ENCODE measurements at regions not wholly inside any gene's neighbourhood (a gene's known extent, or its start where the extent isn't known, plus 50 kb on each side); places are given as distances from the start of the nearest gene placed in this dataset.

DNA sequence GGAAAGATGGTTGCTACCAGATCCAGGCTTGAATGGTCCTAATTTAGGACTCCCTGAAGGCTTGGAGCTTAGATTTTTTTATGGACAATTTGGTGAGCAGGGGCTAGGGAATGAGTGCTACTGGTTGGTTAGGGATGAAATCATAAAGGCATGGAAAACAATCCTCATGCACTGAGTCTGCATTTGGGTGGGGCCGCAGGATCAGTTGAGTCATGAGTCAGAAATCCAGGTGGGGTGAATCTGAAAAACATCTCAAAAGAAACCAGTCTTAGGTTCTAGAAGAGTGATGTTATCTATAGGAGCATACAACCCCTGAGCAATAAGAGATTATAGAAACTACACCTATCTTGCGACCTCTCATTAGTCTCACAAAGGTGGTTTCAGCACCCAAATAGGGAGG, 300.0 kb downstream of the KIF4B start:
- TF ChIP-seq, protein P1, sequence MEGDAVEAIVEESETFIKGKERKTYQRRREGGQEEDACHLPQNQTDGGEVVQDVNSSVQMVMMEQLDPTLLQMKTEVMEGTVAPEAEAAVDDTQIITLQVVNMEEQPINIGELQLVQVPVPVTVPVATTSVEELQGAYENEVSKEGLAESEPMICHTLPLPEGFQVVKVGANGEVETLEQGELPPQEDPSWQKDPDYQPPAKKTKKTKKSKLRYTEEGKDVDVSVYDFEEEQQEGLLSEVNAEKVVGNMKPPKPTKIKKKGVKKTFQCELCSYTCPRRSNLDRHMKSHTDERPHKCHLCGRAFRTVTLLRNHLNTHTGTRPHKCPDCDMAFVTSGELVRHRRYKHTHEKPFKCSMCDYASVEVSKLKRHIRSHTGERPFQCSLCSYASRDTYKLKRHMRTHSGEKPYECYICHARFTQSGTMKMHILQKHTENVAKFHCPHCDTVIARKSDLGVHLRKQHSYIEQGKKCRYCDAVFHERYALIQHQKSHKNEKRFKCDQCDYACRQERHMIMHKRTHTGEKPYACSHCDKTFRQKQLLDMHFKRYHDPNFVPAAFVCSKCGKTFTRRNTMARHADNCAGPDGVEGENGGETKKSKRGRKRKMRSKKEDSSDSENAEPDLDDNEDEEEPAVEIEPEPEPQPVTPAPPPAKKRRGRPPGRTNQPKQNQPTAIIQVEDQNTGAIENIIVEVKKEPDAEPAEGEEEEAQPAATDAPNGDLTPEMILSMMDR (IDR thresholded peaks at IDR 0.05; ENCODE audit: insufficient read depth, low read depth, low read length) = no peak
- TF ChIP-seq EZH2 (IDR thresholded peaks at IDR 0.05; ENCODE audit: insufficient read depth, low read length) = no peak

Measured in astrocyte (in vitro differentiated cells and primary cell).